HG03280 (cell line): ENCODE measurements at regions not wholly inside any gene's neighbourhood (a gene's known extent, or its start where the extent isn't known, plus 50 kb on each side); places are given as distances from the start of the nearest gene placed in this dataset.

Experiments used
- ATAC-seq: cut with Tn5 transposase; IDR thresholded peaks from one replicate; pipeline ENCODE4 v1.9.1; 2021; ENCODE audit warnings: mild to moderate bottlenecking, moderate library complexity; ENCODE audit not compliant: unreplicated experiment

- ATAC-seq, result no peak
Observed at GRCh38 chr1:193525411-193525810, 339.0 kb upstream of the B3GALT2 start.

- ATAC-seq, result no peak
Observed at GRCh38 chr1:193524616-193525015, 338.2 kb upstream of the B3GALT2 start.

GRCh38 chr1:193524021-193524420 is 337.6 kb upstream of the B3GALT2 start:
- no peak for ATAC-seq

GRCh38 chr1:193520472-193520871 is 334.1 kb upstream of the B3GALT2 start:
- no peak for ATAC-seq

- ATAC-seq, result no peak
Observed at GRCh38 chr1:193519922-193520321, 333.5 kb upstream of the B3GALT2 start.

- no peak for ATAC-seq
Observed at GRCh38 chr1:193516755-193517388, 330.5 kb upstream of the B3GALT2 start.

- ATAC-seq, result no peak
Observed at GRCh38 chr1:193514397-193514796, 328.0 kb upstream of the B3GALT2 start.

- no peak for ATAC-seq
Observed at GRCh38 chr1:193513032-193513431, 326.6 kb upstream of the B3GALT2 start.

- no peak for ATAC-seq
Observed at GRCh38 chr1:193504920-193505319, 318.5 kb upstream of the B3GALT2 start.

- ATAC-seq, result no peak
Observed at GRCh38 chr1:193498088-193498655, 311.8 kb upstream of the B3GALT2 start.

GRCh38 chr1:193494368-193494767 is 308.0 kb upstream of the B3GALT2 start:
- no peak for ATAC-seq

GRCh38 chr1:193489191-193489590 is 302.8 kb upstream of the B3GALT2 start:
- no peak for ATAC-seq

- ATAC-seq, result no peak
Observed at GRCh38 chr1:193487722-193488121, 301.3 kb upstream of the B3GALT2 start.

- ATAC-seq, result no peak
Observed at GRCh38 chr1:193486671-193487229, 300.3 kb upstream of the B3GALT2 start.

GRCh38 chr1:193480755-193481154 is 294.3 kb upstream of the B3GALT2 start:
- no peak for ATAC-seq

GRCh38 chr1:193479187-193479586 is 292.8 kb upstream of the B3GALT2 start:
- peak; percentile 96 for ATAC-seq

- no peak for ATAC-seq
Observed at GRCh38 chr1:193476748-193477147, 290.3 kb upstream of the B3GALT2 start.

- ATAC-seq, result no peak
Observed at GRCh38 chr1:193473932-193474331, 287.5 kb upstream of the B3GALT2 start.

GRCh38 chr1:193472838-193473398 is 286.5 kb upstream of the B3GALT2 start:
- no peak for ATAC-seq

- ATAC-seq, result no peak
Observed at GRCh38 chr1:193472430-193472829, 286.0 kb upstream of the B3GALT2 start.

GRCh38 chr1:193471981-193472380 is 285.6 kb upstream of the B3GALT2 start:
- ATAC-seq, result no peak

GRCh38 chr1:193463326-193463932 is 277.0 kb upstream of the B3GALT2 start:
- ATAC-seq, result no peak
